H9 (cell line): ENCODE measurements at regions not wholly inside any gene's neighbourhood (a gene's known extent, or its start where the extent isn't known, plus 50 kb on each side); places are given as distances from the start of the nearest gene placed in this dataset.

ENCODE experiments used
- DNase-seq: peaks from one replicate; pipeline ENCODE4 v3.0.0-alpha.2; 2017
- H2AFZ ChIP-seq: one replicate; pipeline ENCODE4 v1.6.1; 2013; ENCODE audit warnings: mild to moderate bottlenecking, low read length, control low read depth, moderate library complexity
- H2AK5ac ChIP-seq: 2 replicates; pipeline ENCODE4 v1.6.1; 2013; ENCODE audit warnings: low read length, control low read depth, mixed read lengths; ENCODE audit not compliant: insufficient read length
- H2BK120ac ChIP-seq: one replicate; pipeline ENCODE4 v1.6.1; 2013; ENCODE audit warnings: low read depth, mild to moderate bottlenecking, low read length, control low read depth, inconsistent platforms; ENCODE audit not compliant: poor library complexity, severe bottlenecking
- H2BK12ac ChIP-seq: 2 replicates; pipeline ENCODE4 v1.6.1; 2013; ENCODE audit warnings: low read length, control low read depth, mixed read lengths, low read depth; ENCODE audit not compliant: insufficient read length
- H2BK15ac ChIP-seq: 2 replicates; pipeline ENCODE4 v1.6.1; 2013; ENCODE audit warnings: low read depth, low read length, control low read depth
- H2BK20ac ChIP-seq: one replicate; pipeline ENCODE4 v1.6.1; 2013; ENCODE audit warnings: low read depth, mild to moderate bottlenecking, low read length, control low read depth, inconsistent platforms; ENCODE audit not compliant: poor library complexity, severe bottlenecking
- H2BK5ac ChIP-seq: 2 replicates; pipeline ENCODE4 v1.6.1; 2013; ENCODE audit warnings: low read length, control low read depth, mixed read lengths; ENCODE audit not compliant: insufficient read length
- H3K14ac ChIP-seq: 2 replicates; pipeline ENCODE4 v1.6.1; 2013; ENCODE audit warnings: low read length, control low read depth; ENCODE audit not compliant: insufficient read depth
- H3K18ac ChIP-seq: 2 replicates; pipeline ENCODE4 v1.6.1; 2013; ENCODE audit warnings: low read depth, mild to moderate bottlenecking, mixed read lengths, low read length, control low read depth; ENCODE audit not compliant: insufficient read length
- H3K23ac ChIP-seq: 2 replicates; pipeline ENCODE4 v1.6.1; 2013; ENCODE audit warnings: low read length, control low read depth, mixed read lengths, low read depth; ENCODE audit not compliant: insufficient read length
- H3K23me2 ChIP-seq: 2 replicates; pipeline ENCODE4 v1.6.1; 2013; ENCODE audit warnings: low read depth, mild to moderate bottlenecking, mixed read lengths, low read length, control low read depth; ENCODE audit not compliant: insufficient read length, poor library complexity, severe bottlenecking
- H3K27ac ChIP-seq: 2 replicates; pipeline ENCODE4 v1.5.1; 2013; ENCODE audit warnings: low read length, control low read depth, mixed read lengths, low read depth; ENCODE audit not compliant: insufficient read length
- H3K27me3 ChIP-seq: 2 replicates; pipeline ENCODE4 v1.6.1; 2013; ENCODE audit warnings: low read length, control low read depth, inconsistent platforms; ENCODE audit not compliant: insufficient read depth
- H3K4ac ChIP-seq: 2 replicates; pipeline ENCODE4 v1.6.1; 2013; ENCODE audit warnings: low read depth, mild to moderate bottlenecking, control low read depth, inconsistent platforms, low read length, moderate library complexity
- H3K4me1 ChIP-seq: 2 replicates; pipeline ENCODE4 v1.6.1; 2013; ENCODE audit warnings: low read length, control low read depth, inconsistent platforms; ENCODE audit not compliant: insufficient read depth
- H3K4me2 ChIP-seq: 2 replicates; pipeline ENCODE4 v1.6.1; 2013; ENCODE audit warnings: low read length, control low read depth, mixed read lengths; ENCODE audit not compliant: insufficient read length, insufficient read depth
- H3K56ac ChIP-seq: 2 replicates; pipeline ENCODE4 v1.6.1; 2013; ENCODE audit warnings: low read depth, mild to moderate bottlenecking, mixed read lengths, low read length, control low read depth; ENCODE audit not compliant: insufficient read length
- H3K79me1 ChIP-seq: 2 replicates; pipeline ENCODE4 v1.6.1; 2013; ENCODE audit warnings: low read depth, mild to moderate bottlenecking, moderate library complexity, low read length, control low read depth, inconsistent platforms; ENCODE audit not compliant: insufficient read depth, poor library complexity, severe bottlenecking
- H3K79me2 ChIP-seq: 2 replicates; pipeline ENCODE4 v1.6.1; 2013; ENCODE audit warnings: low read length, control low read depth, inconsistent platforms; ENCODE audit not compliant: insufficient read depth
- H3K9ac ChIP-seq: 2 replicates; pipeline ENCODE4 v1.6.1; 2013; ENCODE audit warnings: low read length, control low read depth, mixed read lengths; ENCODE audit not compliant: insufficient read length; ENCODE audit errors: extremely low read depth
- H3K9me3 ChIP-seq: one replicate; pipeline ENCODE4 v1.6.1; 2013; ENCODE audit warnings: low read depth, low read length, inconsistent platforms; ENCODE audit not compliant: control insufficient read depth
- H3T11ph ChIP-seq: one replicate; pipeline ENCODE4 v1.6.1; 2013; ENCODE audit warnings: mild to moderate bottlenecking, low read length, control low read depth, inconsistent platforms
- H4K20me1 ChIP-seq: one replicate; pipeline ENCODE4 v1.6.1; 2013; ENCODE audit not compliant: control insufficient read depth, insufficient read length, insufficient read depth
- H4K5ac ChIP-seq: 2 replicates; pipeline ENCODE4 v1.6.1; 2013; ENCODE audit warnings: low read depth, mild to moderate bottlenecking, mixed read lengths, low read length, control low read depth; ENCODE audit not compliant: insufficient read length
- H4K8ac ChIP-seq: replicated peaks from 2 replicates; pipeline ENCODE4 v1.6.1; 2013; ENCODE audit warnings: low read length, control low read depth, mixed read lengths, low read depth; ENCODE audit not compliant: insufficient read length
- H4K91ac ChIP-seq: 2 replicates; pipeline ENCODE4 v1.6.1; 2013; ENCODE audit warnings: low read depth, mild to moderate bottlenecking, moderate library complexity, mixed read lengths, low read length, control low read depth; ENCODE audit not compliant: insufficient read length
- H3K27ac Mint-ChIP-seq, 3 experiments: 2 replicates in 2 of 3; 3 replicates in 1 of 3; pipeline ENCODE4 v1.8.0; 2020 to 2021; ENCODE audit warnings: mixed read lengths in 3 of 3, mild to moderate bottlenecking in 1 of 3, moderate library complexity in 1 of 3
- H3K27me3 Mint-ChIP-seq: 2 replicates; pipeline ENCODE4 v1.8.0; 2021; ENCODE audit warnings: low read depth, mild to moderate bottlenecking, moderate library complexity, mixed read lengths
- H3K36me3 Mint-ChIP-seq, 3 experiments: 2 replicates in 2 of 3; 3 replicates in 1 of 3; pipeline ENCODE4 v1.8.0; 2020 to 2021; ENCODE audit warnings: low read depth in 3 of 3, mixed read lengths in 3 of 3; ENCODE audit not compliant: insufficient read depth in 1 of 3
- H3K4me1 Mint-ChIP-seq, 2 experiments: 2 replicates each; pipeline ENCODE4 v1.8.0; 2020; ENCODE audit warnings: mixed read lengths in 2 of 2
- H3K4me3 Mint-ChIP-seq, 2 experiments: 2 replicates in 1 of 2; 3 replicates in 1 of 2; pipeline ENCODE4 v1.8.0; 2020 to 2021; ENCODE audit warnings: mild to moderate bottlenecking in 2 of 2, mixed read lengths in 2 of 2, moderate library complexity in 1 of 2
- H3K9me3 Mint-ChIP-seq, 2 experiments: 2 replicates in 1 of 2; 3 replicates in 1 of 2; pipeline ENCODE4 v1.8.0; 2020; ENCODE audit warnings: mild to moderate bottlenecking in 2 of 2, mixed read lengths in 2 of 2, moderate library complexity in 1 of 2
- CTCF ChIP-seq: fragments of 200-600 bp; sonication (generic); conservative IDR thresholded peaks from 3 replicates; pipeline ENCODE4 v1.8.0; 2021; ENCODE audit warnings: antibody characterized with exemption, mild to moderate bottlenecking
- WGBS: extraction: QIAGEN DNeasy Blood & Tissue Kit; methylation state at CpG from one replicate; pipeline ENCODE4 v1.1.7; 2013; ENCODE audit warnings: missing lambda C conversion rate, low lambda C conversion rate, mixed read lengths; ENCODE audit not compliant: insufficient read length; ENCODE audit errors: extremely low coverage; 5-methylcytosine and 5-hydroxymethylcytosine counted together

GRCh38 chr18:11288401-11288800 is 139.0 kb upstream of the PIEZO2 start:
- no peak for TF ChIP-seq CTCF
- Histone ChIP-seq H4K5ac (no peak overlapping the region), H2AK5ac (no peak overlapping the region), H3K9me3 (no peaks in the 10 kb centered on the region), H3K79me1 (no peaks in the 10 kb centered on the region), H4K8ac (no peak overlapping the region), H3K14ac (no peak overlapping the region), H3K23me2 (no peaks in the 10 kb centered on the region), H3K4ac (no peak overlapping the region), H2BK15ac (no peak overlapping the region), H3K23ac (no peak overlapping the region), H2BK12ac (no peak overlapping the region), H3K27me3 (no peaks in the 10 kb centered on the region), H3K4me2 (no peak overlapping the region), H2BK120ac (no peak overlapping the region), H3K27ac (no peak overlapping the region), H2BK5ac (no peak overlapping the region), H3K9ac (no peak overlapping the region), H3K56ac (no peak overlapping the region), H2AFZ (no peak overlapping the region), H3T11ph (no peak overlapping the region), H4K91ac (no peak overlapping the region), H2BK20ac (no peak overlapping the region), H3K79me2 (no peaks in the 10 kb centered on the region), H3K4me1 (no peaks in the 10 kb centered on the region), H3K18ac (no peak overlapping the region), H4K20me1 (no peaks in the 10 kb centered on the region)
- DNase-seq = no peak
- no peaks in the 10 kb centered on the region for H3K9me3 Mint-ChIP-seq
- H3K4me3 Mint-ChIP-seq = no peak overlapping the region
- no CpG with 5 or more reads among the region's 1 CpG for WGBS
- no peak overlapping the region for H3K27ac Mint-ChIP-seq
- H3K36me3 Mint-ChIP-seq = no peaks in the 10 kb centered on the region
- H3K4me1 Mint-ChIP-seq = peaks cover 5 to 6% of the 10 kb centered on the region in 2 experiments
- no peaks in the 10 kb centered on the region for H3K27me3 Mint-ChIP-seq
